Adrenal gland (tissue), 9 donors: ENCODE measurements at regions not wholly inside any gene's neighbourhood (a gene's known extent, or its start where the extent isn't known, plus 50 kb on each side); places are given as distances from the start of the nearest gene placed in this dataset.

ENCODE experiments used
- DNase-seq, 7 donors: peaks; one replicate each; pipeline ENCODE4 v3.0.0-alpha.2; 2019 to 2020
- H3K27ac ChIP-seq, 5 donors: fragments of 200-600 bp; sonication (generic) in 4 of 5; 1 replicate in 3 of 5; 2 replicates in 2 of 5; pipeline versions ENCODE4 v1.5.1 to v1.8.0; 2016 to 2020; ENCODE audit warnings: mild to moderate bottlenecking in 1 of 5
- H3K27me3 ChIP-seq: fragments of 200-600 bp; 2 replicates; pipeline ENCODE4 v1.8.0; 2021
- H3K36me3 ChIP-seq, 2 donors: fragments of 200-600 bp; replicated peaks in 1 of 2; 1 replicate in 1 of 2; 2 replicates in 1 of 2; pipeline versions ENCODE4 v1.5.1 to v1.8.0; 2018 to 2022
- H3K4me1 ChIP-seq, 2 donors: fragments of 200-600 bp; replicated peaks in 1 of 2; 1 replicate in 1 of 2; 2 replicates in 1 of 2; pipeline versions ENCODE4 v1.5.1 to v1.8.0; 2018 to 2021
- H3K4me3 ChIP-seq, 4 donors: fragments of 200-600 bp; sonication (generic) in 3 of 4; one replicate each; pipeline ENCODE4 v1.5.1; 2016 to 2018
- H3K9me3 ChIP-seq, 3 donors: fragments of 200-600 bp; sonication (generic) in 1 of 3; replicated peaks in 1 of 3; 1 replicate in 2 of 3; 2 replicates in 1 of 3; pipeline versions ENCODE4 v1.5.1 to v1.8.0; 2016 to 2021
- CTCF ChIP-seq, 6 experiments: fragments of 450-650 bp in 4 of 6; fragments of 200-600 bp in 2 of 6; sonication (generic) in 1 of 6; IDR thresholded peaks; 1 replicate in 5 of 6; 2 replicates in 1 of 6; pipeline versions ENCODE4 v1.5.1 to v1.8.0; 2016 to 2021; ENCODE audit warnings: antibody characterized with exemption in 6 of 6, mild to moderate bottlenecking in 2 of 6, moderate library complexity in 1 of 6
- POLR2A ChIP-seq, 2 donors: fragments of 450-650 bp; IDR thresholded peaks; one replicate each; pipeline ENCODE4 v1.6.1; 2017; ENCODE audit warnings: antibody characterized with exemption in 2 of 2, mild to moderate bottlenecking in 2 of 2, moderate library complexity in 1 of 2
- WGBS, 4 donors: extraction: QIAGEN DNeasy Blood & Tissue Kit in 2 of 4; methylation state at CpG; one replicate each; pipeline versions ENCODE4 v1.1.5 to v1.1.7; 2013 to 2017; 5-methylcytosine and 5-hydroxymethylcytosine counted together
- intact Hi-C, 2 donors: fragments of 100-400 bp; cut with DNase I; formaldehyde crosslinking; loops; one replicate each; pipeline versions ENCODE4 v1.14.1 to v1.15.0; 2022 to 2023
- donor health status: healthy with polysubstance abuse.
- donor health status: Bipolar disorder and iron deficiency.
- donor health status: DM: yes; HTN: yes; CAD: no.
- donor health status: DM: no; HTN: no; CAD: no.
- donor health status: DM: no; HTN: no; CAD: no.

GRCh38 chr3:73952781-73953180 lies 328.0 kb upstream of the PDZRN3 start:
- no peak overlapping the region for H3K27ac ChIP-seq
- peaks cover 0 to 4% of the 10 kb centered on the region in 2 donors for H3K36me3 ChIP-seq
- no peak for DNase-seq
- H3K4me1 ChIP-seq, result no peaks in the 10 kb centered on the region
- WGBS, 4 donors, result 69 to 81% (median 73%) methylated on average over 1 of the region's 1 CpG
- no peaks in the 10 kb centered on the region for H3K27me3 ChIP-seq
- no peak for TF ChIP-seq POLR2A (IDR thresholded peaks at IDR 0.05)
- no peak for TF ChIP-seq CTCF (IDR thresholded peaks at IDR 0.05)
- no peak overlapping the region for H3K4me3 ChIP-seq
- H3K9me3 ChIP-seq, result no peaks in the 10 kb centered on the region
- intact Hi-C loops, result no loop called here

- Histone ChIP-seq H3K27ac (no peak overlapping the region), H3K36me3 (peaks cover 0 to 4% of the 10 kb centered on the region in 2 donors), H3K4me3 (no peak overlapping the region), H3K9me3 (no peaks in the 10 kb centered on the region), H3K27me3 (no peaks in the 10 kb centered on the region), H3K4me1 (no peaks in the 10 kb centered on the region)
- WGBS, 4 donors, result 48 to 60% (median 51%) methylated on average over 4 of the region's 4 CpGs
- no peak for DNase-seq
- TF ChIP-seq POLR2A (IDR thresholded peaks at IDR 0.05), result no peak
- TF ChIP-seq CTCF (IDR thresholded peaks at IDR 0.05), result no peak
- intact Hi-C loops, result no loop called here
Observed at GRCh38 chr3:73950865-73951558, 326.3 kb upstream of the PDZRN3 start.

GRCh38 chr3:73945541-73945940 lies 320.8 kb upstream of the PDZRN3 start:
- Histone ChIP-seq H3K9me3 (no peaks in the 10 kb centered on the region), H3K27ac (no peak overlapping the region), H3K36me3 (peaks cover 0 to 4% of the 10 kb centered on the region in 2 donors), H3K27me3 (no peaks in the 10 kb centered on the region), H3K4me1 (no peaks in the 10 kb centered on the region), H3K4me3 (no peak overlapping the region)
- WGBS, 4 donors, result 80 to 87% (median 84%) methylated on average over 4 of the region's 4 CpGs
- TF ChIP-seq POLR2A (IDR thresholded peaks at IDR 0.05) (no peak), CTCF (IDR thresholded peaks at IDR 0.05) (no peak)
- intact Hi-C loops, result no loop called here
- no peak for DNase-seq

GRCh38 chr3:73939985-73940384 lies 315.2 kb upstream of the PDZRN3 start:
- Histone ChIP-seq H3K4me3 (no peak overlapping the region), H3K9me3 (no peaks in the 10 kb centered on the region), H3K4me1 (no peaks in the 10 kb centered on the region), H3K36me3 (no peaks in the 10 kb centered on the region), H3K27me3 (no peaks in the 10 kb centered on the region), H3K27ac (no peak overlapping the region)
- intact Hi-C loops, result no loop called here
- DNase-seq, result no peak
- TF ChIP-seq CTCF (IDR thresholded peaks at IDR 0.05) (no peak), POLR2A (IDR thresholded peaks at IDR 0.05) (no peak)
